ENCODE measurements at regions not wholly inside any gene's neighbourhood (a gene's known extent, or its start where the extent isn't known, plus 50 kb on each side); places are given as distances from the start of the nearest gene placed in this dataset.
A peak's percentile ranks its signal among the peaks of the same experiment; 100 is the strongest.

DNA sequence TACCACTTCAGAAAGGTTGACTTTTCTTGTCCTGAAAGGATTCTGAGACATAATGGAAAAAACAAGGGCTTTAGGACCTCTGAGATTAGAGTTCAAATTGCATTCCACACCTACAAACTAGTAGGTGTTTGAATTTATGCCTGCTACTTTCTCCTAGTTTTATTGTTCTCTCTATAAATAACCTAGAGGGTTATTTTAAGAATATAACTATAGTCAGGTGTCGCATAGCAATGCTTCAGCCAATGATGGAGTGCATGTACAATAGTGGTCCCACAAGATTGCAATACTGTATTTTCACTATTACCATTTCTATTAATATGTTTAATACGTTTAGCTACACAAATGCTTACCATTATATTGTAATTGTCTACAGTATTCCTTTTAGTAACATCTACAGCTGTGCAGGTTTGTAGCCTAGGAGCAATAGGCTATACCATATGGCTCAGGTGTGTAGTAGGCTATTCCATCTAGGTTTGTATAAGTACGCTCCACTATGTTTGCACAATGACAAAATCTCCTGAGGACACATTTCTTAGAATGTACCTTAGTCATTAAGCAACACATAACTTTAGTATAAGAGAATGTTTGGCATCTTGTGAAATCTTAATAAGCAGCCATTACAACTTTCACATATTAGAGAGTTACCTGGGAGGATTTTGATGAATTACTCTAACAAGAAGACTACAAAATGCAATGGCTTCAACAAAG is 1352.5 kb downstream of the ZPLD1 start:
- TF ChIP-seq, protein P1, sequence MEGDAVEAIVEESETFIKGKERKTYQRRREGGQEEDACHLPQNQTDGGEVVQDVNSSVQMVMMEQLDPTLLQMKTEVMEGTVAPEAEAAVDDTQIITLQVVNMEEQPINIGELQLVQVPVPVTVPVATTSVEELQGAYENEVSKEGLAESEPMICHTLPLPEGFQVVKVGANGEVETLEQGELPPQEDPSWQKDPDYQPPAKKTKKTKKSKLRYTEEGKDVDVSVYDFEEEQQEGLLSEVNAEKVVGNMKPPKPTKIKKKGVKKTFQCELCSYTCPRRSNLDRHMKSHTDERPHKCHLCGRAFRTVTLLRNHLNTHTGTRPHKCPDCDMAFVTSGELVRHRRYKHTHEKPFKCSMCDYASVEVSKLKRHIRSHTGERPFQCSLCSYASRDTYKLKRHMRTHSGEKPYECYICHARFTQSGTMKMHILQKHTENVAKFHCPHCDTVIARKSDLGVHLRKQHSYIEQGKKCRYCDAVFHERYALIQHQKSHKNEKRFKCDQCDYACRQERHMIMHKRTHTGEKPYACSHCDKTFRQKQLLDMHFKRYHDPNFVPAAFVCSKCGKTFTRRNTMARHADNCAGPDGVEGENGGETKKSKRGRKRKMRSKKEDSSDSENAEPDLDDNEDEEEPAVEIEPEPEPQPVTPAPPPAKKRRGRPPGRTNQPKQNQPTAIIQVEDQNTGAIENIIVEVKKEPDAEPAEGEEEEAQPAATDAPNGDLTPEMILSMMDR (IDR thresholded peaks at IDR 0.05; ENCODE audit: partially characterized antibody, unreplicated experiment): no peak
- H3K27ac Mint-ChIP-seq (ENCODE audit: unreplicated experiment): no peak overlapping the region
- DNase-seq: no peak
- H3K9me3 Mint-ChIP-seq (ENCODE audit: unreplicated experiment): peaks cover 3% of the 10 kb centered on the region
- H3K4me1 Mint-ChIP-seq (ENCODE audit: low read depth, unreplicated experiment): peaks cover 23% of the 10 kb centered on the region
- H3K27me3 Mint-ChIP-seq (ENCODE audit: unreplicated experiment): no peaks in the 10 kb centered on the region
- H3K36me3 Mint-ChIP-seq (ENCODE audit: unreplicated experiment): no peaks in the 10 kb centered on the region
- H3K4me3 Mint-ChIP-seq (ENCODE audit: unreplicated experiment): no peak overlapping the region

DNA sequence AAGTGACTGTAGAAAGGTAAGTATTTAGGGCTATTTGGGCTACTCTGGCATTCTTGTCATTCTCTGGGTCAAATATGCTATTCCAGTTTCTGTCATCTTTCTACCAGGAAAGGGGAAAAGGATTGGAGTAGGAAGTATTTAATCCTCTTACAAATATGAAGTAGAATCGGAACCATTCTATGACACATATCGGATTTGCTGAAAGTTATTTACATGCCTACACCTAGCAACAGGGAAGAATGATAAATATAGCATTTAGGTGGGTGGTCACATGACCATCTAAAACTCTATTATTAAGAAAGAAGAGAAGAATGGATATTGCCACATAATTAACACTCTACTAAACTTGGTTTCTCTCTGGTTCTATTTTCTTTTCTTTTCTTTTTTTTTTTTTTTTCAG is 1353.1 kb downstream of the ZPLD1 start:
- H3K9me3 Mint-ChIP-seq (ENCODE audit: unreplicated experiment): peaks cover 3% of the 10 kb centered on the region
- peaks cover 23% of the 10 kb centered on the region for H3K4me1 Mint-ChIP-seq (ENCODE audit: low read depth, unreplicated experiment)
- H3K27me3 Mint-ChIP-seq (ENCODE audit: unreplicated experiment): no peaks in the 10 kb centered on the region
- no peaks in the 10 kb centered on the region for H3K36me3 Mint-ChIP-seq (ENCODE audit: unreplicated experiment)
- no peak overlapping the region for H3K27ac Mint-ChIP-seq (ENCODE audit: unreplicated experiment)
- no peak overlapping the region for H3K4me3 Mint-ChIP-seq (ENCODE audit: unreplicated experiment)
- no peak for DNase-seq
- TF ChIP-seq, protein P1 (IDR thresholded peaks at IDR 0.05; ENCODE audit: partially characterized antibody, unreplicated experiment): no peak

DNA sequence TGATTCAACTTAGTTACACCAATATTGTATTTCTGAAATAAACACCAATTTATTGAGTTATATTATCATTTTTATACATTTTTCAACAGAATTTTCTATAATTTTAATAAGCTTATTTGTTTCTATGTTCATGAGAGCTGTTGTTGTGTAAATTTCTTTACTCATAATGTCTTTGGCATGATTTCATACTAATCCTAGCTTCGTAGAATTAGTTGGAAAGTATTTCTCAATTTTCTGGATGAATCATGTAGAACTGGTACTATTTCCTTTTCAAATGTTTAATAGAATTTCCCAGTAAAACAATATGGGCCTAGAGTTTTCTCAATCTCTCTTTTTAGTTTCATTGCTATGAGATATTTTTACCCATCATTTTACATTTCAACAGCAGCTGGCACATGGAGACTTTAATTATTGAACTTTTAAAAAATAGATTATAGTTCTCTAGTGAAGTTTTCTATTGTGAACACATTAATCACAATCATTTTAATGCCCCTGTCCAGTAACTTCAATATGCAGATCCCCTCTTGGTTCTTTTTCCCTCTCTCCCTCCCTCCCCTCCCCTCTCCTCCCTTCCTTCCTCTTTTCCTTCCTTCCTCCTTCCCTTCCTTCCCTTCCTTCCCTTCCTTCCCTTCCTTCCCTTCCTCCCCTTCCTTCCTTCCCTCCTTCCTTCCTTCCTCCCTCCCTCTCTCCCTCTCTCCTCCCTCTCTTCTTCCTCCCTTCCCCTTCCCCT is 1357.1 kb downstream of the ZPLD1 start:
- Mint-ChIP-seq H3K27me3 (ENCODE audit: unreplicated experiment) (no peaks in the 10 kb centered on the region), H3K9me3 (ENCODE audit: unreplicated experiment) (no peaks in the 10 kb centered on the region), H3K4me3 (ENCODE audit: unreplicated experiment) (no peak overlapping the region), H3K4me1 (ENCODE audit: low read depth, unreplicated experiment) (peaks cover 4% of the 10 kb centered on the region), H3K36me3 (ENCODE audit: unreplicated experiment) (no peaks in the 10 kb centered on the region), H3K27ac (ENCODE audit: unreplicated experiment) (no peak overlapping the region)
- no peak for DNase-seq
- TF ChIP-seq, protein P1 (IDR thresholded peaks at IDR 0.05; ENCODE audit: partially characterized antibody, unreplicated experiment): no peak

DNA sequence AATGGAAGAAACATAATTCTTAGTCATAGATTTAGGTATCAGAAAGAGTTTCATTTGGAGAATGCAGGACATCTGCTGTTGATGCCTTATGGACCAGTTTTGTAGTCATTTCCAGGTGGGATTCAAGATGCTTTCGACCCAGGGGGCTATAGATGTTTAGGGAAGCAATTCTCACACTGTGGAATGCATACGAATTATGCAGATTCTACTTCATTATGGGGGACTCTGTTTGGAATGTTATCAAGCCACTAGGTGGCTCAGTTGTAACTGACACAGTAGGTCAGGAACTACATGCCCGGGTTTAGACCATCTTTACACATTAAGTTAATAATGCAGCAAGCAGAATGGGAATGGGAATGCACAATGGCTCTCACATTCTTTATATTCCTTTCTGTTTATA is 1359.8 kb downstream of the ZPLD1 start:
- DNase-seq: no peak
- Mint-ChIP-seq H3K27me3 (ENCODE audit: unreplicated experiment) (no peaks in the 10 kb centered on the region), H3K27ac (ENCODE audit: unreplicated experiment) (no peak overlapping the region), H3K4me1 (ENCODE audit: low read depth, unreplicated experiment) (peaks cover 4% of the 10 kb centered on the region), H3K36me3 (ENCODE audit: unreplicated experiment) (no peaks in the 10 kb centered on the region), H3K4me3 (ENCODE audit: unreplicated experiment) (no peak overlapping the region), H3K9me3 (ENCODE audit: unreplicated experiment) (no peaks in the 10 kb centered on the region)
- TF ChIP-seq, protein P1 (IDR thresholded peaks at IDR 0.05; ENCODE audit: partially characterized antibody, unreplicated experiment): peak; percentile 34

DNA sequence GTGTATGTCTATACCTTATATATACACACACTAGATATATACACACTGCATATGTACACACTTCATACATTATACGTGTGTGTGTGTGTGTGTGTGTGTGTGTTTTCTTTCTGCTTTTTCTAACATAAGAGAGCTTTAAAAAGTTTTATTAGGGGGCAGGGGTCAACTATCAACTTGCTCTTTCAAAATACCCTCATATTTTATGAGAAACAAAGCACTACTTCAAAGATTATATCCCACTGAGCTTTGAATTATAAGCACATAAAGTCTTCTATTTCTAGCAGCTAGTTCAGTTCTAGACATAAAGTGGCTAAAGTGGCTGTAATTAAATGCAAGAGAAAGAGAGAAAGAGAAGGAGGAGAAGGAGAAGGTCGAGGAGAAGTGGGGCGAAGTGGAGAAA is 1361.3 kb downstream of the ZPLD1 start:
- peaks cover 4% of the 10 kb centered on the region for H3K4me1 Mint-ChIP-seq (ENCODE audit: low read depth, unreplicated experiment)
- H3K4me3 Mint-ChIP-seq (ENCODE audit: unreplicated experiment): no peak overlapping the region
- no peak overlapping the region for H3K27ac Mint-ChIP-seq (ENCODE audit: unreplicated experiment)
- DNase-seq: no peak
- TF ChIP-seq, protein P1 (IDR thresholded peaks at IDR 0.05; ENCODE audit: partially characterized antibody, unreplicated experiment): no peak
- H3K27me3 Mint-ChIP-seq (ENCODE audit: unreplicated experiment): no peaks in the 10 kb centered on the region
- H3K36me3 Mint-ChIP-seq (ENCODE audit: unreplicated experiment): no peaks in the 10 kb centered on the region
- no peaks in the 10 kb centered on the region for H3K9me3 Mint-ChIP-seq (ENCODE audit: unreplicated experiment)
